HG02884 (cell line): ENCODE measurements at regions not wholly inside any gene's neighbourhood (a gene's known extent, or its start where the extent isn't known, plus 50 kb on each side); places are given as distances from the start of the nearest gene placed in this dataset.
A peak's percentile ranks its signal among the peaks of the same experiment; 100 is the strongest.
"Not testable (repeated sequence)": the region's sequence is repeated elsewhere in the genome, so short reads cannot be mapped to it uniquely, and the experiment has no call there.

ENCODE experiments used
- ATAC-seq: cut with Tn5 transposase; IDR thresholded peaks from one replicate; pipeline ENCODE4 v1.9.1; 2021; ENCODE audit warnings: mild to moderate bottlenecking, moderate library complexity; ENCODE audit not compliant: unreplicated experiment

- no peak for ATAC-seq
These were observed 368.6 kb upstream of the ACO1 start for GRCh38 chr9:32015795-32016194.

GRCh38 chr9:32045513-32045912 lies 338.9 kb upstream of the ACO1 start:
- ATAC-seq, result no peak

- ATAC-seq, result no peak
These were observed 317.2 kb upstream of the ACO1 start for GRCh38 chr9:32067261-32067660.

GRCh38 chr9:32069169-32069813 lies 315.2 kb upstream of the ACO1 start:
- ATAC-seq, result peak; percentile 59

- no peak for ATAC-seq
These were observed 314.5 kb upstream of the ACO1 start for GRCh38 chr9:32069969-32070368.

GRCh38 chr9:32072570-32072969 lies 311.9 kb upstream of the ACO1 start:
- no peak for ATAC-seq

- no peak for ATAC-seq
These were observed 292.4 kb upstream of the ACO1 start for GRCh38 chr9:32092031-32092430.

GRCh38 chr9:32117291-32117690 lies 267.2 kb upstream of the ACO1 start:
- no peak for ATAC-seq

- ATAC-seq, result no peak
These were observed 255.9 kb upstream of the ACO1 start for GRCh38 chr9:32128546-32128945.

GRCh38 chr9:32130709-32131108 lies 253.7 kb upstream of the ACO1 start:
- ATAC-seq, result not testable (repeated sequence)

- ATAC-seq, result no peak
These were observed 247.6 kb upstream of the ACO1 start for GRCh38 chr9:32136700-32137339.

- no peak for ATAC-seq
These were observed 242.4 kb upstream of the ACO1 start for GRCh38 chr9:32142074-32142473.

GRCh38 chr9:32148553-32148952 lies 235.9 kb upstream of the ACO1 start:
- not testable (repeated sequence) for ATAC-seq

GRCh38 chr9:32161209-32161608 lies 223.2 kb upstream of the ACO1 start:
- peak; percentile 24 for ATAC-seq

GRCh38 chr9:32161720-32162119 lies 222.7 kb upstream of the ACO1 start:
- peak; percentile 84 for ATAC-seq

- ATAC-seq, result not testable (repeated sequence)
These were observed 218.1 kb upstream of the ACO1 start for GRCh38 chr9:32166316-32166715.

GRCh38 chr9:32171339-32171738 lies 213.1 kb upstream of the ACO1 start:
- ATAC-seq, result no peak

- no peak for ATAC-seq
These were observed 212.2 kb upstream of the ACO1 start for GRCh38 chr9:32172256-32172655.

- no peak for ATAC-seq
These were observed 207.0 kb upstream of the ACO1 start for GRCh38 chr9:32177396-32177795.

GRCh38 chr9:32180597-32180996 lies 203.8 kb upstream of the ACO1 start:
- ATAC-seq, result no peak

GRCh38 chr9:32200241-32200640 lies 184.2 kb upstream of the ACO1 start:
- ATAC-seq, result no peak

- ATAC-seq, result no peak
These were observed 183.5 kb upstream of the ACO1 start for GRCh38 chr9:32200896-32201295.

- ATAC-seq, result not testable (repeated sequence)
These were observed 175.3 kb upstream of the ACO1 start for GRCh38 chr9:32209164-32209563.
